NB4 (cell line): ENCODE measurements at regions not wholly inside any gene's neighbourhood (a gene's known extent, or its start where the extent isn't known, plus 50 kb on each side); places are given as distances from the start of the nearest gene placed in this dataset.

Source experiments
- DNase-seq: peaks from one replicate; pipeline ENCODE4 v3.0.0; 2010; ENCODE audit warnings: low read depth
- H3K4me3 ChIP-seq: one replicate; pipeline ENCODE4 v1.5.1; 2011; ENCODE audit warnings: mild to moderate bottlenecking, low read depth, low read length, moderate library complexity
- MYC ChIP-seq: IDR thresholded peaks from 2 replicates; pipeline ENCODE4 v1.6.1; 2011; ENCODE audit warnings: low read depth, low read length
- POLR2A ChIP-seq: IDR thresholded peaks from 2 replicates; pipeline ENCODE4 v1.6.1; 2011; ENCODE audit warnings: mild to moderate bottlenecking; ENCODE audit not compliant: insufficient read length; ENCODE audit errors: extremely low read depth
- TF ChIP-seq, protein P1 (sequence below): IDR thresholded peaks from one replicate; pipeline ENCODE4 v1.5.1; 2012; ENCODE audit warnings: low read depth, low read length
- TF ChIP-seq, protein P2 (sequence below): IDR thresholded peaks from 2 replicates; pipeline ENCODE4 v1.6.1; 2011; ENCODE audit warnings: low read depth, low read length

DNA sequence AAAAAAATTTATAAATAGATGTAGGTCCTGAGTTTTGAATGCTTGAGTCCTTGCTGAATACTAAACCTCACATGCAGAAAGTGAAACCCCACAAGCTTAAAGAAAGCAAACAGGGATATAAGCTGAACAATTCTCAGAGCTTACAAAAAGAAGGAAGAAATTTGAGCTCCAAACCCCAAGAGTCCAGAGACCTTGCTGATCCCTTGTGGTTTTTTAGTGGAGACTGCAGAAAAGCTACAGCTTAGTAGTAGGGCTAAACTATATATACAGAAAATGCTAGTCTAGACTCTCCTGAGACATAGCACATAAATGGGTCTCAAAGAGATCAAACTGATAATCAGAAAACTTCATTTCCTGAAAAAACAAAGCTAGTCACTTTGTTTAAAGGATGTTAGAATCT lies 1548.1 kb upstream of the ZEB2 start:
- H3K4me3 ChIP-seq = no peak overlapping the region
- DNase-seq = no peak
- TF ChIP-seq MYC (no peak), POLR2A (no peak)
- TF ChIP-seq, protein P1, sequence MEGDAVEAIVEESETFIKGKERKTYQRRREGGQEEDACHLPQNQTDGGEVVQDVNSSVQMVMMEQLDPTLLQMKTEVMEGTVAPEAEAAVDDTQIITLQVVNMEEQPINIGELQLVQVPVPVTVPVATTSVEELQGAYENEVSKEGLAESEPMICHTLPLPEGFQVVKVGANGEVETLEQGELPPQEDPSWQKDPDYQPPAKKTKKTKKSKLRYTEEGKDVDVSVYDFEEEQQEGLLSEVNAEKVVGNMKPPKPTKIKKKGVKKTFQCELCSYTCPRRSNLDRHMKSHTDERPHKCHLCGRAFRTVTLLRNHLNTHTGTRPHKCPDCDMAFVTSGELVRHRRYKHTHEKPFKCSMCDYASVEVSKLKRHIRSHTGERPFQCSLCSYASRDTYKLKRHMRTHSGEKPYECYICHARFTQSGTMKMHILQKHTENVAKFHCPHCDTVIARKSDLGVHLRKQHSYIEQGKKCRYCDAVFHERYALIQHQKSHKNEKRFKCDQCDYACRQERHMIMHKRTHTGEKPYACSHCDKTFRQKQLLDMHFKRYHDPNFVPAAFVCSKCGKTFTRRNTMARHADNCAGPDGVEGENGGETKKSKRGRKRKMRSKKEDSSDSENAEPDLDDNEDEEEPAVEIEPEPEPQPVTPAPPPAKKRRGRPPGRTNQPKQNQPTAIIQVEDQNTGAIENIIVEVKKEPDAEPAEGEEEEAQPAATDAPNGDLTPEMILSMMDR = no peak
- TF ChIP-seq, protein P2, sequence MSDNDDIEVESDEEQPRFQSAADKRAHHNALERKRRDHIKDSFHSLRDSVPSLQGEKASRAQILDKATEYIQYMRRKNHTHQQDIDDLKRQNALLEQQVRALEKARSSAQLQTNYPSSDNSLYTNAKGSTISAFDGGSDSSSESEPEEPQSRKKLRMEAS = no peak

DNA sequence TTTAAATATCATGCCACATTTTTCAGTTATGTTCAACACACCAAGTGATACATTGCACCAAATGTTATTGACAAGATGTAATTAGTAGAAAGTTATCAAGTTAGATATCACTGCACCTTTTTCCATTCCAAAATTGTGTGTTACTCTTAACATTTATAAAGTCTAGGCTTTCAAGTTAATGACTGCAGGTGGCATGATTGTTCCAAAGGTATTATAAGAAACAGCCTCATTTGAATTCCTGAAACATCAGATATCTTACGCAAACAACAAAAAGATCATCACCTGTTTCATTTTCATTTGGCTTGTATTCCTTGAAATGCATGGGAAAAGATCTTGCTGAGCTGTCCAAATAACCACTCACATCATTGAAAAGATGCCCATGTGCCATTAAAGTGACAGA lies 1528.2 kb upstream of the ZEB2 start:
- TF ChIP-seq, protein P2 = no peak
- no peak for TF ChIP-seq MYC
- no peak for TF ChIP-seq POLR2A
- TF ChIP-seq, protein P1 = no peak
- H3K4me3 ChIP-seq = no peak overlapping the region
- no peak for DNase-seq

DNA sequence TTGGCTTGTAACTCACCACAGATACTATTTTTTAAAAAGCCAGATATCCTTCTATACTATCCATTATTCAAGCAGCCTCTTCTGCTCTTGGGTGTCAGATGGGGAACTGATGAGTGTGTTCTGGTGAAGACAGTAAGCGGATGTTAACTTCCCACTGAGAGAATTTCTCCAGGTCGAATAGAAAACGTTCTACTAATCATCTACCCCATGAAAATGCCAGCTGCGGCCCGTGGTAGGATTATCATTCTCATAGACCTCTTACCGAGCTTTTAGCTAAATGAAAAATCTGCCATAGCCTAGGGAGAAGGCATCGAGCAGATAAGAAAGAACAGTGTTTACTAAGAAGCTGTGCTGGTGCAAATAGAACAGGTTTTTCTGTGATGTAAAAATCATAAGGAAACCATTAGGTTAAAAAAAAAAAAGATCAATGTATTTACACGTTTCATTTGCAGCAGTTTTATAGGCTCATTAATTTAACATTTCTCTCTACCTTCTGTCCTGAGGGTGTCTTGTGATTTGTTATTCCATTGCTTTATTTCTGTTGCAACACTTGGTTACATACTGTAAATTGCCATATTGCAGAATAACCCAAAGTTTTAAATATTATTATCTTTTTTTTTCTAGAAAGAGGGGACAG lies 1521.5 kb upstream of the ZEB2 start:
- H3K4me3 ChIP-seq = no peak overlapping the region
- TF ChIP-seq POLR2A (no peak), MYC (no peak)
- TF ChIP-seq, protein P1 = no peak
- TF ChIP-seq, protein P2 = no peak
- DNase-seq = no peak

DNA sequence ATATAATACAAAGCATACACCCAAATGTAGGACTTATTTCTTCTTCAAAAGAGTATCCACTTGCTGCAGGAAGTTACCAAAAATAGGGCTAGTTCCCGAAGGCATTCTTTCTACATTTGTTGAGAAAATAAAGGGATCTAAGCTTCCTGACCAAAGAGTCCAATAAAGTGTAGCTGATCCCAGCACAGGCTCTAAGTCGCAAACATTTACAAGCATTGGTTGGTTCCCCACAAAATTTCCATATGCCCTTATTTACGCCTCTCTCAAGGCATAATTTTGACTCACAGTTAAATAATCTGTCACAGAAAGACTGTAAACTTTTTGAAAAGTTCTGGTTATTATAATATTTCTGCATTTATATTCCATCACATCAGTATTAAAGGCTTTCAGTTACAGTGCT lies 1520.1 kb upstream of the ZEB2 start:
- TF ChIP-seq POLR2A (no peak), MYC (no peak)
- TF ChIP-seq, protein P1 = no peak
- no peak overlapping the region for H3K4me3 ChIP-seq
- DNase-seq = no peak

DNA sequence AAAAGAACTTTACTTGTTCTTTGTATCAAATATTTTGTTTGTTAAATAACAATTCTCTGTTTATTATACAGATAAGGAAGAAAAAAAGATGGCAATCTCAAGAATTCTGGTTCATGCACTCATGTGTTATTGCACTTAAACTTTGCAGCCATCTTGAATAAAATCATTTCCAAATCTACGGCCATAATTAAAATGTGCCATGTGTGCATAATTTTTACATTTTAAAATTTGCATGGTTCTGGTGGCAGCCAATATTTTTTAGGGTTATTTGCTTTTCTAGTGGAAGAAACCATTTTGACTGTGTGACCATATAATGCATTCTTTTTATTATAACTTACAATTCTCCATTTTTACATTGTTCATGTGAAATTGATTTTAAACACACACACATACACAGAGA lies 1518.1 kb upstream of the ZEB2 start:
- no peak overlapping the region for H3K4me3 ChIP-seq
- DNase-seq = no peak
- TF ChIP-seq, protein P1 = no peak
- TF ChIP-seq MYC (no peak), POLR2A (no peak)
- TF ChIP-seq, protein P2 = no peak

DNA sequence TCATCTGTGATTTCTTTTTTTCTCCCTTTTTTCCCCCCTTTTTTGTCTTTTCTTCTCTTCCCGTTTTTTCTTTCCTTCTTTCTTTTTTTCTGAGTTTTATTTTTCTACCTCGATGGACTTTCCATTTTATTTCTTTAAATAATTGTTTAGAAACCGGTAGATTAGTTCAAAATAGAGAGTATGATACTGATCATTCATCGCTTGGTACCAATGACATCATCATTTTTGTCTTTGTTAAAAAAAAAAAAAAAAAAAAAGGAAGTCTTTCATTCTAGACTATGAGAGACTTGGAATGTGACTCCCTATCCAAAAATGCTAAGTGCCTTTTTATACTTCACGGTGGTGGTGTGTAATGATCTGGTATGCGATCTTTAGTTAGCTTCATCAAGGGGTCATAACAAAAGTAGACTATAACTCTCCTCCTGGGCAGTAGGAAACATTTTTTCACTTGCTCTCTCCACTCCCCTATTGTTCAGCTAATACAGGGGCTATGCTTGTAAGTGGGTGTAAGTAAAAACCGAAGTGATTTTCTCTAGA lies 1517.5 kb upstream of the ZEB2 start:
- DNase-seq = no peak
- TF ChIP-seq, protein P1 = no peak
- no peak for TF ChIP-seq POLR2A
- TF ChIP-seq, protein P2 = no peak
- TF ChIP-seq MYC = no peak
- no peak overlapping the region for H3K4me3 ChIP-seq
